ENCODE measurements at regions not wholly inside any gene's neighbourhood (a gene's known extent, or its start where the extent isn't known, plus 50 kb on each side); places are given as distances from the start of the nearest gene placed in this dataset.

GRCh38 chr10:28354511-28354910 lies 51.6 kb upstream of the MPP7 start:
- intact Hi-C loops (cut with DNase I) = no loop called here
- Histone ChIP-seq H3K4me3 (no peak overlapping the region), H3K27ac (no peak overlapping the region), H3K4me1 (no peaks in the 10 kb centered on the region), H3K9me3 (no peaks in the 10 kb centered on the region), H3K27me3 (ENCODE audit: insufficient read depth in 3 of 3, low read length in 2 of 3) (no peaks in the 10 kb centered on the region), H3K36me3 (ENCODE audit: insufficient read depth in 1 of 2, low read depth in 1 of 2) (no peaks in the 10 kb centered on the region)
- no peak for ATAC-seq
- TF ChIP-seq CTCF (IDR thresholded peaks at IDR 0.05) = no peak
- WGBS, 3 donors = 79 to 85% (median 83%) methylated on average over 4 of the region's 4 CpGs
- DNase-seq = no peak

DNA sequence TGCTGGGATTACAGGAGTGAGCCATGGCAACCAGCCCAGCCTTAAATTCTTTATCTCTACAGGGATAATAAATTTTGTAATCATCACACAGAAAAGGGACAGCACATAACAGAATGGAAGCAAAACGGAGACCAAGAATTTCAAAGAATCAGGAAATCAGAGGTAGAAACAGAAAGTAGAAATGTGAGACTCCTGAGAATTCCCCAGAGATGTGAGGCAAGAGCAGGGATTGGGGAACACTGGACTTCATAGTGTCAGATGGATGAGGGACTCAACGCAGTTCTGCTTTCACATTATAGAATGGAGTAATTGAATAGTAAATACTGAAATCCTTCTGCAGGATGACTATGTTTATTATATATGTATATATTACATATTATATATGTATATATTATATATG lies 52.5 kb upstream of the MPP7 start:
- ATAC-seq = no peak

DNA sequence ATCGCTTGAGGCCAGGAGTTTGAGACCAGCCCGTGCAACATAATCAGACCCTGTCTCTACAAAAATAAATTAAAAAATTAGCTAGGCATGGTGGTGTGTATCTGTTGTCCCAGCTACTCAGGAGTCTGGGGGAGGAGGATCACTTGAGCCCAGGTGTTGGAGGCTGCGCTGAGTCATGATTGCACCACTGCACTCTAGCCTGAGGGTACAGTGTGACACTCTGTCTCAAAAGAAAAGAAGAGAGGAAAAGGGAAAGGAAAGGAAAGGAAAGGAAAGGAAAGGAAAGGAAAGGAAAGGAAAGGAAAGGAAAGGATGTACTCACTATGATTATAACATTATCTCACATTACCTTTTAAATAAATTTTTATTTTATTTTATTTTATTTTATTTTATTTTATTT lies 56.5 kb upstream of the MPP7 start:
- intact Hi-C loops (cut with DNase I) = no loop called here
- Histone ChIP-seq H3K4me1 (no peaks in the 10 kb centered on the region), H3K4me3 (no peak overlapping the region), H3K9me3 (no peaks in the 10 kb centered on the region), H3K27ac (no peak overlapping the region), H3K27me3 (ENCODE audit: insufficient read depth in 3 of 3, low read length in 2 of 3) (no peaks in the 10 kb centered on the region), H3K36me3 (ENCODE audit: insufficient read depth in 1 of 2, low read depth in 1 of 2) (no peaks in the 10 kb centered on the region)
- TF ChIP-seq CTCF (IDR thresholded peaks at IDR 0.05) = no peak
- ATAC-seq = no peak
- no peak for DNase-seq
- WGBS, 3 donors = 92 to 96% (median 93%) methylated on average over 3 of the region's 3 CpGs

More for the DNA sequence above, 52.5 kb upstream of the MPP7 start:
- Histone ChIP-seq H3K36me3 (ENCODE audit: insufficient read depth in 1 of 2, low read depth in 1 of 2) (no peaks in the 10 kb centered on the region), H3K4me1 (no peaks in the 10 kb centered on the region), H3K27ac (no peak overlapping the region), H3K9me3 (no peaks in the 10 kb centered on the region), H3K27me3 (ENCODE audit: insufficient read depth in 3 of 3, low read length in 2 of 3) (no peaks in the 10 kb centered on the region), H3K4me3 (no peak overlapping the region)
- no peak for TF ChIP-seq CTCF (IDR thresholded peaks at IDR 0.05)
- intact Hi-C loops (cut with DNase I) = no loop called here
- WGBS, 3 donors = 45 to 63% (median 54%) methylated on average over 2 of the region's 2 CpGs
- DNase-seq = no peak

GRCh38 chr10:28360175-28360574 lies 57.3 kb upstream of the MPP7 start:
- H3K36me3 ChIP-seq (ENCODE audit: insufficient read depth in 1 of 2, low read depth in 1 of 2) = no peaks in the 10 kb centered on the region
- 91 to 92% (median 92%) methylated on average over 4 of the region's 4 CpGs for WGBS, 3 donors
- no peaks in the 10 kb centered on the region for H3K9me3 ChIP-seq
- no peak for TF ChIP-seq CTCF (IDR thresholded peaks at IDR 0.05)
- H3K4me3 ChIP-seq = no peak overlapping the region
- no peaks in the 10 kb centered on the region for H3K27me3 ChIP-seq (ENCODE audit: insufficient read depth in 3 of 3, low read length in 2 of 3)
- no peak for DNase-seq
- H3K27ac ChIP-seq = no peak overlapping the region
- no peak for ATAC-seq
- H3K4me1 ChIP-seq = no peaks in the 10 kb centered on the region
- intact Hi-C loops (cut with DNase I) = no loop called here

- DNase-seq (no peak), ATAC-seq (no peak)
Observed at GRCh38 chr10:28363376-28363775, 60.5 kb upstream of the MPP7 start.

More at GRCh38 chr10:28363376-28363775, 60.5 kb upstream of the MPP7 start:
- Histone ChIP-seq H3K9me3 (no peaks in the 10 kb centered on the region), H3K4me3 (no peak overlapping the region), H3K27me3 (ENCODE audit: insufficient read depth in 3 of 3, low read length in 2 of 3) (no peaks in the 10 kb centered on the region), H3K4me1 (no peaks in the 10 kb centered on the region), H3K27ac (no peak overlapping the region), H3K36me3 (ENCODE audit: insufficient read depth in 1 of 2, low read depth in 1 of 2) (no peaks in the 10 kb centered on the region)
- intact Hi-C loops (cut with DNase I) = no loop called here
- TF ChIP-seq CTCF (IDR thresholded peaks at IDR 0.05) = no peak
